ENCODE measurements at regions not wholly inside any gene's neighbourhood (a gene's known extent, or its start where the extent isn't known, plus 50 kb on each side); places are given as distances from the start of the nearest gene placed in this dataset.

DNA sequence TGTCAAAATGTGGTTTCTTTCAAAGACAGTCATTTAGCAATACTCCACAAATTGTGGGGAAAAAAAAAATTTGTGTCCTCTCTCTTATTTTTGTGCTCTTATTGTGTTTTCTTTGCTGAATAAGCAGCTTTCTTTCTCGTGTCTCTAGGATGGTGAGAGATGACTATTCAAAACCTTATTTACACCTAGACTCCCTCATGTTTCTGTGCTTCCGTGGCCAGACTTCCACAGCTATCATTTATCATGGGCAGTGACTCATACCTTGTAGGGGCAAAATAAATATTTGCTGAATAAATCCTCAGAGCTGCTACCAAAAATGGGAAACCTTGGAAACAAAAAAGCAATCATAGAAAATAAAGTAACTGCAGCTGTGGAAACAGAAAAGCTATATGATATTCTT is 204.9 kb upstream of the MIR17HG start:
- DNase-seq: no peak

DNA sequence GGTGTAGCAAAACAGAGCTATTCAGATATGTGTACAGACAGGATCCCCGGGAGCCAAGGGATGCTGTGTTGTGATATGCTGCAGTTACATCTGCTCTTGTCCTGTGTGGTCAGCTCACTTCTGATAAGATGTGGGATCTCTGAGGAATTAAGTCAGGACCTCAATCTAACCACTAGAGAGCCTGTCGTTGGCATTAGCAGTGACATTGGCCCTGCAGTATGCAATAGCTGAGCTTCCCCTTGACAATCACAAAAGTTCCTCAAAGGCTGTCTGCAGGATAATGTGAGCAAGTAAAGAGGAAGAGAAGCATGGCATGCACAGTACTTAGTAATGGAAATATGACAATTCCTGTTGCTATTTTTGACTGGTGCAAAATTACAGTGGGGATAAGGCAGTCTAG is 203.4 kb upstream of the MIR17HG start:
- no peak for DNase-seq

DNA sequence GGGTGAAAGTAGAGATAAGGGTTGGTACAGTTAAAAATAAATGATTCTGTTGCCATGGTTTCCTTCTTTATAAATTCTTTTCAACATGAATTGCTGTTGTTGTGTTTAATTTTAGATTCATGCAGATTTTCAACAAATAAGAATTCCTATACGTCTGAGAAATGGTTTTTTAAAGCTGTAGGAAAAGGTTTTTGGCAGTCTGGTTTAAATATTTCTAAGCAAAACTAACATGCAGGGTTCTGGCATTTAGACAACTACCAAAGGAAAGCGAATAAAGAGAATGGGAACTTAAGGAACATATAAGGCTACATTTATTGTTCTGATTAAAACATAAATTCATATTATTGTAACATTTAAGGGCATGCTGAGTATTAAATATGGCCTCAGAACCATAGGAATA is 203.0 kb upstream of the MIR17HG start:
- DNase-seq: no peak

DNA sequence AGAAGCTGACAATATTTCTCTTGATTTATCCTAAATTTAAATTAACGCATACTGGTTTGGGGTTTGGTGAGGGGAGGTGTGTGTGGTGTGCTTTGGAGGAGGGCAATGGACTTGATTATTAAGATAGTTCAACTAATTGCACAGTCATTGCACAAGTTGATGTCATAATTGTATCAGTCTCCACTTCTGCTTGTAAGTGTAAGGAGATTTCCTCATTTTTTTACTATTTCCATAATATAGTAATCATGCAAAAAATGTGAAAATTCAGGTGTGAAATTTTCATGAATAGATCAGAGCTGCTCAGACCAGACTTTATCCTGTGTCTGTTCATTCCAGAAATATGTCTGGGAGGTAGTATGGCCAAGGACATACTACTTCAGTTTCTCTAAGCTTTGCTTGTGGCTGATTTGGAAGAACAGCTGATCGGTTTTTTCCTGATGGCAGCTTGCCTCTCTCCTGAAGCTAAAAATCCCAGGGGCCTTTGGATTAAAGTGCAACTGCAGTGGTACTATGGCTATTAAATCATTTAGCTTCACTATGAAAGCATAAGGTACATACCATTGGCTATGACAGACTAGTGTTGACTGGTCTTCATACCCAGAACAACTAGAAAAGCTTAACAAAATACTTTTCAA is 201.8 kb upstream of the MIR17HG start:
- DNase-seq: no peak

DNA sequence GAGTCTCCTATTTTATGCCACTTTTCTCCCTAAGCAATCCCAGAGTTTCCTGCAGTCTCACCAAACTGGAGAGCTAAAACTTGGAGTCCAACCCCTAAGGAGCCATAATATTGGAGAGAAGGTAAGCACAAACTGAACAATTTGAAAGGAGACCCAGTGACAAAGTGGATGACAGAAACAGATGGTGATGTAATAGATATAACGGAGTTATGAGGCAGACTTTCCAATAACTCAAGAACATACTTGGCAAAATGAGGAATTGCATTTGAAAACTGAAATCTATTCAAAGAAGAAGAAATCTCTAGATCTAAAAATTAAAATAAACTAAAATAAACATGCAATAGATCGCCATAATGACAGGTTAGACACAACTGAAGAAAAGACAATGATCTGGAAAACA is 200.9 kb upstream of the MIR17HG start:
- no peak for DNase-seq

DNA sequence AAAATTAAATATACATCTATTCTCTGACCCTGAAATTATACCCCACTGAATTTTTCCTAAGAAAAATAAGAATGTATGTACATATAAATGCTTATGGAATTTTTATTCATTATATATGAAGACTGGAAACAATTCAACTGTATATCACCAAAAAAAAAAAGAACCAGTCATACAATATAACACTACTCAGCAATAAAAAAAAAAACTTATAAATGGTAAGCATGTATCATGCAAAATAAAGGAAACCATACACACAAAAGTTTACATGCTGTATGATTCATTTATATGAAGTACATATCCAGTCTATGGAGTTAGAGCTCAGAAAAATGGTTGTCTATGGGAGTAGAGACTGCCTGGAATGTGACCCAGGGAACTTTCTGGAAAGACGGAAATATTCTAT is 199.4 kb upstream of the MIR17HG start:
- no peak for DNase-seq

DNA sequence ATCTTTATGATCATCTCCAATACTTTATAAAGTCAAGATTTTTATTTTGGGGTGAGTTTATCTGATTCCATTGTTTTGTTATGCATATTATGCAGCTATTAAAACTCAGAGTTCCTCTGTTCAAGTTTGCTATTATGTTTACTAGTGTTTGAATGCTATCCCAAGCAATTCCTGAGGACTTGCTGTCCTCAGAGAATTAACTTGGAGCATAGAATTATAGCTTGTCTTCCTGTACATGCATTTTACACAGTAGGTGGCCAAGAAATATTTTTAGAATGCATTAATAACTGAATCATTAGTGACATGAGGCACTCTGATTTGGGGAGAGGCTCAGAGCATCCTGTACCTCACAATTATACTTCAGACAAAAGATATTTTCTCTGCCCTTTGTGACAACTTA is 195.6 kb upstream of the MIR17HG start:
- DNase-seq: no peak

DNA sequence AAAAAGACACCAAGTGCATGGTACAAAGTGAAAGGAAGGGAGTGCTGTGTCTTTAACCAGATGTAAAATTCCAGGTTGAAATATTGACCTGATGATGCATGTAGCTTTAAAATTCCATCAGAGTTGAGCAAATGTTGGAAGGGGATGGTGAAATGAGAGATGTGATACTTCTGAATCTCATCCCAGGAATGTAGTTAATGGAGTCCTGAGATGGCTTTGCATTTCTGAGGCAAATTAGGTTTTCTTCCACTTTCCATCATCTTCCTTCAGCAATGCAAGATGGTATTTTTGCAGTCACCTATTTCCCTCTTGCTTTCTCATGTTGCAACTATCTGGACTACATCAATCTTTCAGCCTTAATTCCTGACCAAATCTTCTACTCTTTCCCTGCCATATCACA is 194.1 kb upstream of the MIR17HG start:
- DNase-seq: no peak

DNA sequence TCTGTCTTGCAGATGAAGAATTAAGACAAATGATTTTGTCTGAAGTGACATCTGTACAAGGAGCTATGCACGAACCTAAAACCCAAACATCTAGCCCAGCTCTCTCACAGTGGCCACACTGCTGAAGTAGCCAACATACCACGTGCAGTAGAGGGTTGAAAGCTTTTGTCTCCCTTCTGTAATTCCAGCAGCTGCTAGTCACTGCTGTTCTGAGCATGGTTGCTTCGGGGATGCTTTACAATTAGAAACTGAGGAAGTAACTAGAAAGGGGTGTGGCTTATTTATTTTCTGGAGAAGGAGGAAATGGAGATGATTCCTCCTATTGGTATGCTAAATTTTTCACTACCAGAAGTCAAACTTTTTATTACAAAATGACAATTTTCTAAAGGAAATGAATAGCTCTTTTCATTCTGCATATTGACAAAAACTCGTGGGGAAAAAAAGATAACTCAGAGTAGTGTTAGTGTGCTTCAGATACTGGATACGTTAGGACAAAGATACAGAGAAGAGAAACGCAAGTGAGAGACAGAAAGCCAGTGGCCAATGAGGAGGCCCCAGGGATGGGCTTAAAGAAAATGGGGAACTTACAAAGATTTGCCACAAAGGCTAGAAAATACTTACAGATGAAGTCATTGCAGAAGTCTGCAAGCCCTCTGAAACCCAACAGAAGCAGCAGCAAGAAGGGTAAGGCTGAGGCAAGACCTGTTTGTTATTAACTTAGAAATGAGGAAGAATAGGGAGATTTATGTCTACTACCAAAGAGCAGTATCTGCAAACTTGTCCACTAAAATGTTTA is 192.7 kb upstream of the MIR17HG start:
- no peak for DNase-seq

DNA sequence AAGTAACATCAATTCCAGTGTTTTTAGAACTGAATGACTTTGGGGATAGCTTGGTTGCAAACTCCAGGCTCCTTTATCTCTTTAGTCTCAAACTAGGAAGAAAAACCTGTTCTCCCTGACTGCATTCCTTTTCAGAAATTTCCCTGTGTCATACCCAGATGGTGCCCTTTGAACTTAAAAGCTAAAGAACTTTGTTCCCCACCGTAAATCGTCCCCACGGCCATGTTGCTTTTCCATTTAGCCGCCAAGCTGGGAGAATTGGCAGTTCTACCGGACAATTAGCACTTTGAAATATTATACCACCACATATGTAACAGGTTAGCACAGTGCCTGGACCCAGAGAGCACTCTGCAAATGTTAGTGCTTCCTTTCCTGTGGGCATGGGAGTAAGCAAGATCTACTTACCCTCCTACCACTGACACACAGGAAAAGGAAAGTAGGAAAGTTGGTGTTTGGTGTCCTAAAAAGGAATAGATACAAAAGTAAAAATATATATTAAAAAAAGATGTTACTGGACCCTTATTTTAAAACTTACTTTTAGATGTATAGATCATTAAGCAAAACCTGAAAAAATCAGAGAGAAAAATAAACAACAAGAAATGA is 191.9 kb upstream of the MIR17HG start:
- DNase-seq: no peak

DNA sequence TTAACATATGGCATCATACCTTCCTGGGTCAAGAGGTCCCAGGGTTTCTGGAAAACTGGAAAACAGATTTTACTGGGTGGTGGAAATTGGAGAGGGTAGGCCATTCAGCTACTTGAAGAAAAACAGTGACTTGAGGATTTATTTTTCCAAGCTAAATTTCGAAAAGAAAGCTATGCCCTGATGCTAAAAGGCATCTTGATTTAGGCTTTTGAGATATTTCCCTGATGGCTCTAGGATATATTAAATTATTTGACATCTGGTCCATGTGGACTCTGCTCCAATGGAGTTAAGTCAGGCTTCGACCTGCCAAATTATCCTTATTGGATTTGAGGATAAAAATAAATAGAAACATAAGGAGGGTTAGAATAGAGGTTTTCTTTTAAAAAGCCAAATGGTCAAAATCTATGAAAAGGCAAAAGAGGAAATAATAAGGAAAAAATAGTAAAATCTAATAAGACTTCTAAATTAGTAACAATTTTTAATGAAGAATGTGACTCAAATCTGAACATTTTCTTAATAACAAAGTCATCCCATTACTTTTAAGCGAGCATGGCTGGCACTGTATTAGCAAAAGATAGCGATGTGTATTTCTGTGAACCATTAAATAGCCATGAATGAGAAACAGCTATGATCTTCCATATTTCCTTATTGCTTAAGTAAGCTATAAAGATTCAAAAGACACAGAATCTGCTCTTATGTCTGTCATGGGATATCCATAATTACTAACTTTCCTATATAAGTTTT is 190.0 kb upstream of the MIR17HG start:
- DNase-seq: no peak

DNA sequence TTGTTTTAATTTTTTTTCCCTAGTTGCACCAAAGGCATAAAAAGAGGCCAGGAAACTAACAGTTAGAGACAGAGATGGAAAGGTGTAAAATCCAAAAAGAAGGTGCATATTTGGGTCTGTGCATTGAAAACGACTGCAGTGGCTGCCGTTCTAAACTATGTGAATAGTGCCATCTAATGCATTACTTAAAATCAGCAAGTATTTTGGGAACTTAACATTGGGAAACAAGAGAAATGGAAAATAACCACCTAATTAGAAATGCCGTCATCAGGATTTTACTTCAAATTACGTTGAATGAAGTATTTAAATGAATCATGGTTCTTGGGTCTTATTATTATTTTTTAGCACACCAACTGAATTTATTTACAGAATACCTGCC is 189.5 kb upstream of the MIR17HG start:
- DNase-seq: no peak

DNA sequence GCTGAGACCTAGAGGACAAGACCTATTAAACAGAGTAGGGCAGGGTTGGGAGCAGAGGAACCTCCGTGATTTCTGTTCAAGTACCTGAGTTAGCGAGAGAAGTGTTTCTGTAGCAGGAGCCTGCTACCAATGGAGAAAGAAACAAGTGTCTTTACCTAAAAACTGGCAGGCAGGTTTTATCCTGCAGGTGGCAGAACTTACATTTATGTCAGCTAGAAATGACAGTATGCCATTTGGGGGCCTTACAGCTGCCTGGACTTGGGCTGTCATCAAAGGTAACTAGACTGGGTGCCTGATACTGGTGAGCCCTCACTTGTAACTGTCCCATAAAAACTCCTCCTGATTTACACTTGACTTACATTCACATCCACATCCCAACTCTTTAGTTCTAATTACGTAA is 185.3 kb upstream of the MIR17HG start:
- DNase-seq: no peak

DNA sequence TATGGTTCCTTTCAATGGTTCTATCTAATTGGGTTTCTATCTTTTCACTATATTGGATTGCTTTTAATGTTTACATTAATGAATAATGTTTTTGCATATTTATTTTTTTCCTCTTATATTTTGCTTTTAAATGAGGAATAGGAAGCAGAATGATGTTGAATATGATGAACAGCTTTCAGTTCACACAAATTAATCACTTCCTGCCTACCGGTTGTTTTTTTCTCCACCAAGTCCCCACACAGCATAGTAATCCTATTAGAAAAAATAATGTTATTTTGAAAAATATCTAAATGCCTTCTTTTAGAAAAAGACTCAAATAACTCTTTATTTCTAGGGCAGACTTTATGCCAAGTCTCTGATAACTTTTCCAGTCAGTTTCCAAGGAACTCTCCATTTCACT is 184.9 kb upstream of the MIR17HG start:
- DNase-seq: no peak

DNA sequence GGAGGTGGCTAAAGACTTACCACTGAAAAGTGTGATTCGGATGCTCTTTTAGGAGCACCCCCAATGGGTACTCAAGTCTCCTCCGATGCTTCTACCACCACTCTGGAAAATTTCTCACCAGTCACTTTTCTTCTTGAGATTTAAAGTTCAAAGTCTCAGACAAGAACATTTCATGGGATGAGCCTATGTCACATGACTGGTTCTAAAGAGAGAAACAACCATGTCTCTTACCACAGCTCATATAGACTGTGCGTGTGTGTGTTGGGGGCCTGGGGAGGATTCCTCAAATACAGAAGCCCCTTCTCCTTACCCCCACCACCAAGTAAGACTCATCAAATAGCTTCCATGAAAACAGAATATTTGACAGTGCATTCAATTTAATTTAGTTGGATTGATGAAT is 181.7 kb upstream of the MIR17HG start:
- no peak for DNase-seq

DNA sequence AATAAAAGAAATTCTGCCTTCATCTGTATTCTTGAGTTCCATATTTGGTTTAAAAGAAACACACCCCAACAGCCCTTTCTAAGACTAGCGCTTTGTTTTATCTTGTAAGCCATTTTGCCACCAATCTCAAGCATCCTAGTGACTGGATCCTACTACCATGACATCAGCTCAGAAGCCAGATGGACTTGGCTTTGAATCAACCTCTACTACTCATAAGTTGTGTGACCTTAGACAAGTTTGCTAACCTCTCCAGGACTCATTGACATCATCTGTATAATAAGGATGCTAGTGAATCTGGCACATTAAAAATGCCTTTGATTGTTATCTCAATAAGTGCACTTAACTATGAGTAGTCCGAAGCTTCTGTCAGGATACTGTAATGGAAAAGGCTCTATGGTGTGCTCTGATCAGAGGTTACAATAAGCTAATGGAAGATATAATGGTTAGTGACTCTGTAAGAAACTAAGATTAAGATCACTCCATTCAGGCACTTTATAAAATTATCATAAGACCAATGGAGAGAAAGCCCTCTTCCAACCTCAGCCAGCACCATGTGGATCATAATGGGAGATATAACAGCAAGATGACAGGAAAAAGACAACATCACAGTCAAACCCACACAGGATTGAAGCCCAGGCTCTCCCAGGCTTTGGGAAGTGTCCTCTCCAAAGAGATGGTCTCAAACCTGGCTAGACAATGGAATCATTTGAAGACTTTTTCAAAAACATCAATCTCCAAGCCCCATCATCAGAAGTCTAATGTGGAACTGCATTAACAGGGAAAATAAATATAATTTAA is 180.6 kb upstream of the MIR17HG start:
- DNase-seq: no peak

DNA sequence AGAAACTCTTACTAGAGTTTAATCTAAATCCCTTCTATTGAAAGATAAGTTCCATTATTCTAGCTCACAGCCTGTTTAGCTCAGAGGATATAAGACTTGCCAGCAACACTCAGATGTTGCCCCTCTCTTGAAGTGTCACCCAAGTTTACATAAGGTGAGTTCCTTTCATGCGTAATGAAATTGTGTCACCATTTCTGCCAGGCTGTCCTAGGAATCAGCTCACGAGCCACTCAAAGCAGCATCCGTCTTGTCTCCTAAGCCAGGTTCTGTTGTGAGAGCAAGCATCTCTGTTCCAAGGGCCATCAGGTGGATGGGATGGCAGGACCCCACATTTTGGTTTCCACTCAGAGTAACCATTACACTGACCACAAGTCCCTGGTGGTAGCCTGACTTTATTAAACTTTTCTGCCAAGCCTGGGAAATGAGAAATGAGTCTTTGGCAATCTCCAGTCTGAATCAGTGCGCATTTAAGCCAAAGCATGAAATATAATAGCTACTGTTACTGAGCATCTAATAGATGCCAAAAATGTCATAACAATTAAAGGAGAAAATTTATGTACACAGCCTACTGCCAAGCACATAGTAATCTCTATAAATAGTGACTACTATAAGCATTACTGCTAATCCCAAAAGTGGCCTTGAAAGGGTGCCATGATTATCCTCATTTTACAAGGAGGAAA is 179.6 kb upstream of the MIR17HG start:
- DNase-seq: no peak

DNA sequence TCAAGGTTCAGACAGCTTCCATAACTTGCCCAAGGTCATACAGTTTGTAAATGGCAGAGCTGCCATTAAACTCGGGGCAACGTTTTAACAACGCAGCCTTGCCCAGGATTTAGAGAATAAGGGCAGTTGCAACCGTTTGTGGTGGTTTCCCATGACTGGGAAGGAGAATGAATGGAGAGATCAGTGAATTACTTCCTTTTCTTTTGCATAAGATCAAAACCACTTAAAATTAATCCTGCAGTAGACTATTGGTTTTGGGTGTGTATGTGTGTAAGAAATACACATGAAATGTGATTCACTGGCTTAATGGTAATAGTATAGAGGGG is 179.1 kb upstream of the MIR17HG start:
- no peak for DNase-seq

DNA sequence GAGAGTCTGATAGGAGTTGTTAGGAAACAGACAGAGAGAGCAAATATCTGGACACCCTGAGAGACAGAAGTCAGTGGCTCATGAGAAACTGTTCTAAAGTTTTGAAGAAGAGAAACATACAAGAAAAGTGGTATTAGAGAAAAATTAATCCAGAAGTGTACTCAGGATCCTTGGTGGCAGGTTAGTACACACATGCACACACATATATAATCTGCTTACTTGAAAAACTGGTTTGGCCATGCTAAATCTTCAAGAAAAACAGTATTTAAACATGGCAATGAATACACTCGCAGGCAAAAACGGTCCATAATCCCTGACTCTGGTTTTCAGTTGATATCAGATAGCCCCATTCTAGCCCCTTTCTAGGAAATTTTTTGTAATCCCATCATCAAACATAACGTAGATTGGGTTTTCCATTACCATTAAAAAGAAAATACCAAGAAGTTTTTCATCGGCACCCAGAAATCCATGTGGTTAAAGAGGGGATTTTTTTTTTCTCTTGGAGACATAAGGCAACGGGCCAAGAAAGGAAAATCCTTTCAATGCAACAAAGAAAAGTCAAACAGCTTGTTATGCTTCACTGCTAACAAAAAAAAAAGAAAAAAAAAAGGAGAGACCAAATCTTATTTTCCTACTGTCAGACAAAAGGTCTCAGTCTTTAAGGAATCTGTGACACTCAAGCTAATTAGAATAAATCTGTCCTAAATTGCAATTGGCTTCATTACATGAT is 178.0 kb upstream of the MIR17HG start:
- DNase-seq: no peak

DNA sequence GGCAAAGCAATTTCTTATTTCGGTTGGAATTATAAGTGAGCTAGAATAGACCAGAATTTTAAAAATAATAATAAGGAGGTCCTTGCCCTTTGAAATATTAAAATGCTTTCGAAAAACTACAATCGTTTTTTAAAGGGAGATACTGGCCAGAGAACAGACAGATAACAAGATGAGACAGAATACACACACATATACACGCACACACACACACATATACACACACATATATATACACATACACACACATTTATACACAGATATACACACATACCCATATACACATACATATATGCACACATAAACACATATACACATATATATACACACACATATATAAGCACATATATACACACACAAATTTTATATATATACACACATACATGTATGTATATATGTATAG is 175.3 kb upstream of the MIR17HG start:
- DNase-seq: no peak

DNA sequence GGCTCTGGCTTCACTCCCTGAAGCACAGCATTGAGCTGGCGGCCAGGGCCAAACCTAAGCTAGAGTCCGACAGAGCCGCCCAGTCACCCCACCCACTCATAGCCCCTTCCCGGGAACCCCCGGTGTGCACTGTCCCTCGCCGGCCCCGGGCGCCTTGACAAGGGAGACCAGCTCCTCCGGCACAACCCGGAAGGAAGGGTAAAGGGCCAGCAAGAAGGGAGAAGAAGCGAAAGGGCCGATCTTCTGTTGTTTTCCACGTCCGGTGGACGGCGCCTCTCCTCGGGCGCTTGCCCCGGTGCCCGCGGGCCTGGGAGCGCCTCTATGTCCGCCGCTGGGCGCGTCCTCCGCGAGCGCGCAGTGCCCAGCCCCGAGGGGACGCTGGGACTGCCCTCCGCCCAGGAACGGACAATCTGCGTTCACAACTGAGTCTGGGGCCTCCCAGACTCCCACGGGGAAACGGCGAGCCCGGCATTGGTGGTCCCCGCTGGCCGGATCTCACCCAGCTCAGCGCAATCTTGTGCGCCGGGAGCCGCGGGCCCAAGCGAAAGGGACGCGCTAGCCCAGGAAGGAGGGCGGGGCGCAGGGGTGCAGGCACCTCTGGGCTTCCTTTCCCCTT is 172.5 kb upstream of the MIR17HG start:
- DNase-seq: no peak
